ENCODE measurements at regions not wholly inside any gene's neighbourhood (a gene's known extent, or its start where the extent isn't known, plus 50 kb on each side); places are given as distances from the start of the nearest gene placed in this dataset.
"Not testable (repeated sequence)": the region's sequence is repeated elsewhere in the genome, so short reads cannot be mapped to it uniquely, and the experiment has no call there.

GRCh38 chr4:55251342-55251741, 94.7 kb upstream of the SRD5A3 start:
- no peak for DNase-seq (ENCODE audit: low read depth in 2 of 2)

DNA sequence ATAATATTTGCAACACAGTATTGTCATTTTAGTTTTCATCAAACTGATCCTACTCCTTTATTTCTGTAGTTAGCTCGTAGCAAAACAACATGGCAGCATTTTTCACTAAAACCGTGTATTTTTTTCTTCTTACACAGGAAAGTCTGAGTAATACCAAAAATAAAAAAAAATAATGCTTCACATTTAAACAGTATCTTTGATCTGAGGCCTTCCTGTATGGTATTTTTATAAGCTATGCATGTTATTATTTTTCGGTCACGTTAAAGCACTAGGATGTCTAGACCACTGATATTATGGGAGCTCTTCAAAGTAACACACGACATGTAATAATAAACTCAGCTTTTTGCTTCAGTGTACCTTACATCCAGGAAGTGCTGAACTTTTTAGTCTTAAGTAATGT, 94.1 kb upstream of the SRD5A3 start:
- no peak for DNase-seq (ENCODE audit: low read depth in 2 of 2)

DNA sequence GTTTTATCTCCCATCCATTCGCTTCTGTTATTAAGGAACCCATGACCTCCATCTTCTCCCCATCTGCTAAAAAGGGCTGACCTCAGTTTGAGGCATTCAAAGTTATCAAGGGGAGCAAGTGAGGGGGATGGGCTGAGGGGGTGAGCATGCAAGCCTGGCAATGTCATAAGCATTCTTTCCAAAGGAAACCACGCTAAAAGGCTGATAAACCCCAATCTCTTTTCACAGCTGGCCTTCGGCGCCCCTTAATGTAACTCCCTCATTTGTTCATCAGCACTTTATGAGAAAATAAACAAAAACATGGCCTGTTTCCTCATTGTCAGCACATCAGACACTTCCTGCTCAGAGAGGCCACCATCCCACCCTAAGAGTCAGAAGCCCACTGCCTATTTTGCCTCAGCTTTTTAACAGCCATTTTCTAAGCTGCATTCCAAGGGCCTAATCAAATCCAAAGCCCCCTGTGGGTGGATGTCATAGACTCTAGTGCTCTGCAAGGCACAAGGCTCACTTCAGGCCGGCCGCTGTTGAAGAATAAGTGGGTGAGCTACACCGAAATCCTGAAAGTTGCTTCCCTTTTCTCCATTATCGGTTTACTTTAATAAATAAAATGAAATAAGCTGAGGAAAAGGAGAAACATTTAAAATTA, 92.0 kb upstream of the SRD5A3 start:
- DNase-seq (ENCODE audit: low read depth in 2 of 2): no peak

DNA sequence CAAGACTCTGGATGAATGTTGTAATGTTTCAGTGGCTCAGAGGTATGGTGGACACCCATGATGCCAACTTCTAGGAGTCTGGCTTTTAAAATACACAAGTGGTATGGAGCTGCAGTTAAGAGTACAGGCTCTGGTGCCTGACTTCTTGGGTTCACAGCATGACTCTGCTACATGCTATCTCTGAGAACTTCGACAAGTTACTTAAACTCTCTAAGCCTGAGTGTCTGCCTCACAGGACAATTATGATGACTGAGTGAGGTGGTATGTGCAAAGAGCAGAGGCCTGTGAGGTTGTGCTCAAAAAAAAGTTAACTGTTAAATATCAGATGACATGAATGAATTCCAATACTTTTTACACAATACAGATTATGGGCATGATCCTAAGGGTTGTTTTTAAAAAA, 90.9 kb upstream of the SRD5A3 start:
- no peak for DNase-seq (ENCODE audit: low read depth in 2 of 2)

DNA sequence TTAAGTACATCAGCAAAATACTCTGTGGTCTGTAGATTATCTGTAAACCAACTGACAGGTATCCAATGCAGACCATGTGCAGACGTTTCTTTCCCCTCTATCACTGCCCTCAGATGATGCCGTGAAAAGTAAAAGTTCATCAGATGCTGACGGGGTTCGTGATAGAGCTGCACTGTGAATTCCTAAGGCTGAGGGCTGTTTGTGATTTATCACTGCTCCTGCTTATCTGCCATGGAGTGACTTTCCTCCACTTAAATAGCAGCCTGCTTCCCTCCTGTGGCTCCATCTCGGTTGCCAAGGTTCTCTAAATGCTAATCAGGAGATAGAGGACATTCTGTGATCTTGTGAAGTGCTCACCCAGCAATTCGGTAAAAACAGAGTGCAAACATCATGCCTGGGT, 89.3 kb upstream of the SRD5A3 start:
- no peak for DNase-seq (ENCODE audit: low read depth in 2 of 2)

DNA sequence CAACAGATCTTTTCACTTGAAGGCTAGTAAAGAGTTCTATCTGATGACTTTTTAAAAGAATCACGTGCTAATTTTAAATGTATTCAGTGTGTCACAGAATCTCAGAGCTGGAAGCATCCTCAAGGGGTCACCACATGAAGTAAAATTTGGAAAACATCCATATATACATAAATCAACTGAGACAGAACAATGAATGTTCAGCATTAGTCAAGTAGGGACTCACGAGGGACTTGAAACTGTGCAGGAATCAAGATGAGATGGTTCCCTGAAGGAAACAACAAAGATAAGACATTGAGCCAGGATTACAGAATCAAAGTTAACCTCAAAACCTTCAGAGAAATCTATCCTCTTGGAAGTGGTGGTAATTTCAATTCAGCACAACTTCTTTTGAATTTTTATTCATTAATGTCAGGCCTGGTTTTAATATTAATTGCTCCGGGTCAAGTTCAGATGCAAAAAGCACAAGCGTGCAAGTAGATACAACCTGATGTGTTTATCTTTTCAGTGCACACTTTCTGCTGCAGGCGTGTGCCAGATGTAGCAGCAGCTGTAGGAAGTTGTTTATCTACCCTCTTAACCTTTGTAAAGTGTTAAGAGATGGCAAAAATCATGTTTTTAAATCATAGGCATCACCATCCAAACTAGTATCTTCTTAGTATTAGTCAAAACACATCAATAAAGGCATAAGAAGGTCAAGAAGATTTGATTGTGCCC, 87.7 kb upstream of the SRD5A3 start:
- DNase-seq (ENCODE audit: low read depth in 2 of 2): no peak

DNA sequence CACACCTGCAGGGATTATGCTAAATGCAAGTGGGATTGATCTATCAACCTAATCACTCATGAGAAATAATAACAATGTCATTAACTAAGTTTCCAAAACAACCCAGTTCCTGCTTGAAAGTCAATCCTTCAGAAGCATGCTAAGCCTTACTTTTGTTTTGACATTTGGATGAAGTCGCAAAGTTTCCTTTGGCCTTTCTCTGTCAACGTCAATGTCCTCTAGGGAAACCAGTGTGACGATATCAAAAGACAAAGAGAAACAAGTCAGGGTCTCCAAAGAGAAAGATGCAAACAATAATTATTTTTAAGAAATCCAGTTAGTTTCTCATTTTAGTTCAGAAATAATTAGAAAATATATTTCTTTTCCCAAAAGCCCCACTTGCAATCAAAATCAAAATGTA, 86.7 kb upstream of the SRD5A3 start:
- DNase-seq (ENCODE audit: low read depth in 2 of 2): no peak

DNA sequence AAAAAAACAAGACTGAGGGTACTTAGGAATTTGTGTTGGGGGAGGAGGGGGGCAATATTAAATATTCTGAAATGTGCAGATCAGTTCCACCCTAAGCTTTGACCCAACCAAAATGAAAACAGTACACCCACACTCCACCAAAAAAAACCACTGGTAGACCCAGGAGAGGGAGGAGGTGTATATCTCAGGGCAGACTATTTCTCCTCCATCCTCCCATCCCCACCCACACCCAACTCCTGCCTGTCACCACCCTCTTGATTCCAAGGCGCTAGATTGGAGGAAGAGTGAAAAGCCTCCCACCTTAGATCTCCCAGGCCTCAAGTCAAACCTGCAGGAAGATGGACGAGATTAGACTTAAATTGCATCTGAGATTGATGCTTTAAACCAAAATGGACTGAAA, 76.6 kb upstream of the SRD5A3 start:
- no peak for DNase-seq (ENCODE audit: low read depth in 2 of 2)

DNA sequence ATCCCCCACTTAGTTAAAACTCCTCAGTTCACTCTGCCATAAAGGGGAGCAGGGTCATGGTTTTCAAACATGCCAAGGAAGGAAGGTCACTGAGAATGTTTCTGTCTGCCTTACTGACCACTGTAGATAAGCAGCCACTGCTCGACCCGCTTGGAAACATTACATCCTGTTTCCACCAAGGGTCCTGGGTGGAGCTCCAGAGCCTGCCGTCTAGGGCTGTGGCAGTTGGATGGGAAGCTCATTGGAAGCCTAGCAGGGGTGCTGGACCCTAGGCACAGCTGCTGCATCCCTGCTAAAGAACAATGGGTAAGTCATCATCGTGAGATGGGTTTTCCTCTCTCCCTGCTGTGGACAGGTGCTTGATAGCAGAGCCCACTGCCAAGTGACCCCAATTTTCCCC, 76.0 kb upstream of the SRD5A3 start:
- no peak for DNase-seq (ENCODE audit: low read depth in 2 of 2)

GRCh38 chr4:55270481-55270880, 75.6 kb upstream of the SRD5A3 start:
- DNase-seq (ENCODE audit: low read depth in 2 of 2): no peak

DNA sequence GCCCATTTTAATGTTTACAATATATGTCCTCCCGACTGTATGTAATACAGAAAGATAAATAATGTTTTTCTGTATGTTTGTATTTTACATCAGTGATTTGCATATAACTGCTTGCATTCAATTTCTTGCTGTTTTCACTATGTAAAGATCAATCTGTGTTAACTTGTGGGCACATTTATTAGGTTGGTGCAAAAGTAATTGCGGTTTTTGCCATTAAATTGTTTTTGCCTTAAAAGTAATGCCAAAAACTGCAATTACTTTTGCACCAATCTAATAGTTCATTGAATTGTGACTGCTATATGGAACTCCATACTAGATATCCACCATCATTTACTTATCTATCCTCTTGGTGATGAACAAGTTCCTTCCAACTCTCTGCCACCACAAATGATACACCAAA, 73.9 kb upstream of the SRD5A3 start:
- no peak for DNase-seq (ENCODE audit: low read depth in 2 of 2)

GRCh38 chr4:55272589-55272988, 73.5 kb upstream of the SRD5A3 start:
- no peak for DNase-seq (ENCODE audit: low read depth in 2 of 2)

DNA sequence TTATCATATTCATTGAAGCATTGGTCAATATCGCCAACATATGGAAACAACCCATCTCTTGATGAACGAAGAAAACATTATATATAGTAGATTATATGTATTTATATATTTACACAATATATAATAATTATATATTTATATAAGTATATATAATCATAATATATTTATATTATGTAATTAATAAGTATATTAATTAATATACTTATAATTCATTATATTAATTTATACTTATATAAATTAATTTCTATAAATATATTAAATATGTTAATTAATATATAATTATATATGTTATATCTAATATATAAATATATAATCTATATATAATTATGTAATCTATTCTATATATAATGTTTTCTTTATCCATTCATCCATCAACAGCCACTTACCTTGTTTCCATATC, 69.0 kb upstream of the SRD5A3 start:
- DNase-seq (ENCODE audit: low read depth in 2 of 2): no peak

DNA sequence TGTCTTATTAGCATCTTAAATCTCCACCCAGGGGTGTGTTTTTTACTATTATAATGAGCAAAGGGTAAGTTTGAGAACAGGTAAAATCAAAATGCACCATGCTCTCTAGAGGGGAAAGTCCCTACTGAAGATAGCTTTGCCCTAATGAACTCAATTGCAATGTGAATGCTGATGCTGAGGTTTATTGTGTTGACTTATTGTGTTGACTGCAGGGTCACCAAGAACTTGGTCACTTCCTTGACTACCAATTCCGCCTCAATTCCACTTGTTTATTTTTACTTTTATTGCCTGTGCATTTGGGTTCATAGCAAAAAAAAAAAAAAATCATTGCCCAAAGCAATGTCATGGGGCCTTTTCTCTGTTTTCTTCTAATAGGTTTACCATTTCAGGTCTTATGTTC, 67.7 kb upstream of the SRD5A3 start:
- DNase-seq (ENCODE audit: low read depth in 2 of 2): no peak

DNA sequence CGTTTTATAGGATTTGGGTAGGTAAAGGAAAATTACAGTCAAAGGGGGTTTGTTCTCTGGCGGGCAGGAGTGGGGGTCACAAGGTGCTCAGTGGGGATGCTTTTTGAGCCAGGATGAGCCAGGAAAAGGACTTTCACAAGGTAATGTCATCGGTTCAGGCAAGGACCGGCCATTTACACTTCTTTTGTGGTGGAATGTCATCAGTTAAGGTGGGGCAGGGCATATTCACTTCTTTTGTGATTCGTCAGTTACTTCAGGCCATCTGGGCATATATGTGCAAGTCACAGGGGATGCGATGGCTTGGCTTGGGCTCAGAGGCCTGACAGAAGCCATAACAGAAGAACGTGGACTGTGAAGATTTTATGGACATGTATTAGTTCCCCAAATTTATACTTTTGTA, 65.6 kb upstream of the SRD5A3 start:
- DNase-seq (ENCODE audit: low read depth in 2 of 2): not testable (repeated sequence)

GRCh38 chr4:55281118-55281683, 64.8 kb upstream of the SRD5A3 start:
- not testable (repeated sequence) for DNase-seq (ENCODE audit: low read depth in 2 of 2)

DNA sequence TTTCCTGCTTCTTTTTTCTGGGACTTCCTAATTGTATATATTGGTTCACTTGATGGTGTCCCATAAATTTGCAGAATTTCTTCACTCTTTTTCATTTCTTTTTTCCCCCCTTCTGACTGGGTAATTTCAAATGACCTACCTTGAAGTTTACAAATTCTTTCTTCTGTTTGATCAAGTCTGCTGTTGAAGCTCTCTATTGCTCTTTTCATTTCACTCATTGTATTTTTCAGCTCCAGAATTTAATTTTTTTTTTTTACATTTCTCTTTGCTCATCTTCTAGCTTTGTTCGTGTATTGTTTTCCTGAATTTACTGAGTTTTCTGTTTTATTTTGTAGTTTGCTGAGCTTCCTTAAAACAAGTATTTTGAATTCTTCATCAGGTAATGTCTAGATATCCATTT, 61.7 kb upstream of the SRD5A3 start:
- DNase-seq (ENCODE audit: low read depth in 2 of 2): no peak

DNA sequence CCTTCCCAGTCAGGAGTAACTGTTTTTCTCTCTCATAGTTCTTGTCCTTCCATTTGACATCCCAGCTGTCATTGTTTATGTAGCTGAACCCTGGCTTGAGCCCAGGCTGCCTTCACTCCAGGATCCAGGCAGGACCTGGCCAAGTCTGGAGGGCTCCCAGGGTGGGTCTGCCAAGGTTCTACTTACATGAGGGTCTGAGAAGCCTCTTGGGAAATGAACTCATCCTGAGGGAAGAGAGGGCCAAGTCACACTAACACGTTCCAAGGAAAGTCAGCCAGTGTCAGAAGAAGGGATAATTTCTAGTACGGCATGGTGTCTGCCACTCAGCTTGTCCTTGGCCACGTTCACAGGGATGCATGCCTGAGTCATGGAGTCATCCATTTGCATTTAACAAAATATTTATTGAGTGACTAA, 54.8 kb upstream of the SRD5A3 start:
- DNase-seq (ENCODE audit: low read depth in 2 of 2): no peak

DNA sequence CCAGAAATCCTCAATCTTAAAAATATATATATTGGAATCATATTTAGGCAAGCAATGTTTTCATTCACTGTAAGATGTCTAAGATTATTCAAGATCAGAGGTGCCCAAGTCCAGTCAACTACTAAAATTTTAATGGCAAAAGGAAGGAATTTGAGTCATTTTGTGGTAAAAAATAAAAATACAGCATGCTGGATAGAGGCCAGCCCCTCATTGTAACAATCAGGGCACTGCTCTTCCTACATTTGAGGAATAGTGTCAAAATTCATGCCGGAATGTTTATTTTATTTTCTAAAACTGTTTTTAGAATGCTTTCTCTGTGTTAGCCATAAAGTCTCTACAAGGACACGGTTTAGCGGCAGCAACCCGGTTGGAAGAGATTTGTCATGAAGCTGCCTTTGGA, 49.9 kb upstream of the SRD5A3 start:
- DNase-seq (ENCODE audit: low read depth in 2 of 2): no peak

Measured in stimulated activated CD8-positive, alpha-beta memory T cell treated with anti-CD3 and anti-CD28 coated beads, Interleukin-2, amount 100 ng/mL, for 48 hours (primary cell).